ENCODE measurements at regions not wholly inside any gene's neighbourhood (a gene's known extent, or its start where the extent isn't known, plus 50 kb on each side); places are given as distances from the start of the nearest gene placed in this dataset.

GRCh38 chr13:50203256-50203941 is 188.2 kb downstream of the KCNRG start:
- H2AK5ac ChIP-seq (ENCODE audit: low read depth, low read length): no peak overlapping the region
- H4K5ac ChIP-seq (ENCODE audit: low read depth, low read length): no peak overlapping the region
- TF ChIP-seq CTCF (conservative IDR thresholded peaks at IDR 0.05; ENCODE audit: low read depth, low read length) (no peak), CEBPB (IDR thresholded peaks at IDR 0.05; ENCODE audit: low read depth, low read length) (no peak), RCOR1 (IDR thresholded peaks at IDR 0.05; ENCODE audit: insufficient replicate concordance, low read length) (no peak), USF2 (IDR thresholded peaks at IDR 0.05; ENCODE audit: low read depth, low read length) (no peak), RAD21 (IDR thresholded peaks at IDR 0.05; ENCODE audit: low read length) (no peak), BHLHE40 (IDR thresholded peaks at IDR 0.05; ENCODE audit: low read depth, low read length) (no peak), CHD1 (IDR thresholded peaks at IDR 0.05; ENCODE audit: low read depth, low read length) (no peak), RFX5 (IDR thresholded peaks at IDR 0.05; ENCODE audit: low read depth, low read length) (no peak), SMC3 (IDR thresholded peaks at IDR 0.05; ENCODE audit: low read depth, low read length) (no peak), MAFK (IDR thresholded peaks at IDR 0.05; ENCODE audit: low read depth, low read length) (no peak), MAZ (IDR thresholded peaks at IDR 0.05; ENCODE audit: borderline replicate concordance, low read depth, low read length) (no peak), FOS (IDR thresholded peaks at IDR 0.05; ENCODE audit: low read depth, low read length) (no peak), NFE2L2 (IDR thresholded peaks at IDR 0.05; ENCODE audit: low read depth, low read length) (no peak), MXI1 (IDR thresholded peaks at IDR 0.05; ENCODE audit: borderline replicate concordance, low read depth, low read length) (no peak), ELK1 (IDR thresholded peaks at IDR 0.05; ENCODE audit: borderline replicate concordance, low read depth, low read length) (no peak), POLR2A (IDR thresholded peaks at IDR 0.05; ENCODE audit: low read depth, low read length) (no peak)
- no TSS peak for BruUV-seq (replicated peaks)
- no peak overlapping the region for H3K14ac ChIP-seq (replicated peaks; ENCODE audit: low read depth, low read length)
- no peak overlapping the region for H2BK20ac ChIP-seq (ENCODE audit: low read depth, low read length)
- ChIA-PET POLR2A (ENCODE audit: unreplicated experiment) (no interaction called here), CTCF (interaction anchor here (0.6 kb wide), 2 partner anchors 129 to 336 kb away, joined by 3 to 6 read pairs; no protein-coding TSS in a partner anchor)
- H4K20me1 ChIP-seq (ENCODE audit: insufficient read depth, low read length): no peaks in the 10 kb centered on the region
- no CpG with 5 or more reads among the region's 1 CpG for WGBS, 2 experiments (ENCODE audit: extremely low coverage in 2 of 2, insufficient read length in 1 of 2)
- H2BK15ac ChIP-seq (ENCODE audit: low read depth, low read length): no peak overlapping the region
- no peak overlapping the region for H3K4me3 ChIP-seq (ENCODE audit: insufficient read depth, low read depth, low read length)
- no peak overlapping the region for H2BK120ac ChIP-seq (ENCODE audit: low read depth, low read length)
- H3K4ac ChIP-seq (ENCODE audit: low read depth, low read length): no peak overlapping the region
- H4K91ac ChIP-seq (ENCODE audit: insufficient read depth, low read depth, low read length): no peak overlapping the region
- H3K4me1 ChIP-seq (ENCODE audit: control insufficient read depth, insufficient read depth, low read length): no peaks in the 10 kb centered on the region
- H3K18ac ChIP-seq (ENCODE audit: low read depth, low read length): no peak overlapping the region
- H3K4me2 ChIP-seq (ENCODE audit: low read depth, low read length): no peak overlapping the region
- no peak overlapping the region for H3K56ac ChIP-seq (ENCODE audit: extremely low read depth, insufficient read depth, low read length)
- in situ Hi-C loops (cut with MboI; ENCODE audit: low sequenced_read_pairs): no loop called here
- intact Hi-C loops (cut with micrococcal nuclease): no loop called here
- H3K27me3 ChIP-seq (ENCODE audit: control insufficient read depth, insufficient read depth, low read length): peaks cover 7% of the 10 kb centered on the region; the same call in 1 of the 2 replicates
- H4K8ac ChIP-seq (ENCODE audit: low read depth in 2 of 2, low read length in 2 of 2): no peak overlapping the region
- no peak overlapping the region for H2AK9ac ChIP-seq (replicated peaks; ENCODE audit: low read depth, low read length, poor library complexity)
- H3K9me1 ChIP-seq (ENCODE audit: insufficient read depth, low read length): no peaks in the 10 kb centered on the region
- no peak overlapping the region for H2BK5ac ChIP-seq (ENCODE audit: low read depth, low read length, poor library complexity, severe bottlenecking)
- ATAC-seq (ENCODE audit: low read depth) (no peak), DNase-seq (no peak)
- H2AFZ ChIP-seq (replicated peaks; ENCODE audit: low read length, poor library complexity): no peak overlapping the region
- no peaks in the 10 kb centered on the region for H3K9me3 ChIP-seq (ENCODE audit: control insufficient read depth, insufficient read depth, low read length)
- no peaks in the 10 kb centered on the region for H3K79me1 ChIP-seq (ENCODE audit: low read depth in 1 of 2, low read length in 2 of 2)
- no peaks in the 10 kb centered on the region for H3K36me3 ChIP-seq (ENCODE audit: control insufficient read depth, insufficient read depth, low read length)
- no peak overlapping the region for H3K9ac ChIP-seq (ENCODE audit: low read depth, low read length)
- dilution Hi-C loops (cut with HindIII; ENCODE audit: low sequenced_read_pairs, unreplicated experiment): no loop called here
- H3K27ac ChIP-seq (ENCODE audit: insufficient read depth, low read length): no peak overlapping the region
- H3K23ac ChIP-seq (ENCODE audit: low read depth, low read length): no peak overlapping the region
